Adipocyte (in vitro differentiated cells): ENCODE measurements at regions not wholly inside any gene's neighbourhood (a gene's known extent, or its start where the extent isn't known, plus 50 kb on each side); places are given as distances from the start of the nearest gene placed in this dataset.
A peak's percentile ranks its signal among the peaks of the same experiment; 100 is the strongest.

Experiments
- DNase-seq: peaks from one replicate; pipeline ENCODE4 v3.0.0-alpha.2; 2015; ENCODE audit warnings: low read depth
- H3K27me3 ChIP-seq: replicated peaks from 2 replicates; pipeline ENCODE4 v1.7.0; 2013; ENCODE audit warnings: mild to moderate bottlenecking, low read length, moderate library complexity; ENCODE audit not compliant: control insufficient read depth, insufficient read depth
- H3K36me3 ChIP-seq: 2 replicates; pipeline ENCODE4 v1.7.0; 2013; ENCODE audit warnings: low read length, mild to moderate bottlenecking, moderate library complexity; ENCODE audit not compliant: control insufficient read depth, insufficient read depth, severe bottlenecking
- H3K4me1 ChIP-seq: 2 replicates; pipeline ENCODE4 v1.7.0; 2013; ENCODE audit warnings: mild to moderate bottlenecking, low read length, moderate library complexity; ENCODE audit not compliant: control insufficient read depth, insufficient read depth
- H3K4me3 ChIP-seq: 2 replicates; pipeline ENCODE4 v1.7.0; 2013; ENCODE audit warnings: mild to moderate bottlenecking, low read length, moderate library complexity
- H3K9ac ChIP-seq: 2 replicates; pipeline ENCODE4 v1.7.0; 2013; ENCODE audit warnings: mild to moderate bottlenecking, low read length, moderate library complexity
- H3K9me3 ChIP-seq: 2 replicates; pipeline ENCODE4 v1.7.0; 2013; ENCODE audit warnings: mild to moderate bottlenecking, low read length, moderate library complexity; ENCODE audit not compliant: control insufficient read depth

- H3K9me3 ChIP-seq: no peaks in the 10 kb centered on the region
- H3K27me3 ChIP-seq: no peaks in the 10 kb centered on the region
- no peak for DNase-seq
- no peaks in the 10 kb centered on the region for H3K36me3 ChIP-seq
- H3K4me1 ChIP-seq: no peaks in the 10 kb centered on the region
- no peak overlapping the region for H3K4me3 ChIP-seq
- no peak overlapping the region for H3K9ac ChIP-seq
Measured at GRCh38 chr18:73917046-73917445, 230.6 kb downstream of the FBXO15 start.

- no peaks in the 10 kb centered on the region for H3K4me1 ChIP-seq
Measured at GRCh38 chr18:73913505-73913904, 234.1 kb downstream of the FBXO15 start.

GRCh38 chr18:73908323-73908722, 239.3 kb downstream of the FBXO15 start:
- no peaks in the 10 kb centered on the region for H3K4me1 ChIP-seq
- H3K27me3 ChIP-seq: no peaks in the 10 kb centered on the region
- no peak overlapping the region for H3K9ac ChIP-seq
- DNase-seq: peak; percentile 73
- H3K4me3 ChIP-seq: no peak overlapping the region
- no peaks in the 10 kb centered on the region for H3K36me3 ChIP-seq
- H3K9me3 ChIP-seq: no peaks in the 10 kb centered on the region

More at GRCh38 chr18:73913505-73913904, 234.1 kb downstream of the FBXO15 start:
- no peaks in the 10 kb centered on the region for H3K9me3 ChIP-seq
- H3K9ac ChIP-seq: no peak overlapping the region
- H3K27me3 ChIP-seq: no peaks in the 10 kb centered on the region
- H3K36me3 ChIP-seq: no peaks in the 10 kb centered on the region
- no peak for DNase-seq
- no peak overlapping the region for H3K4me3 ChIP-seq

GRCh38 chr18:73901566-73901965, 246.1 kb downstream of the FBXO15 start:
- H3K9ac ChIP-seq: no peak overlapping the region
- DNase-seq: no peak
- no peaks in the 10 kb centered on the region for H3K4me1 ChIP-seq
- H3K9me3 ChIP-seq: no peaks in the 10 kb centered on the region
- H3K36me3 ChIP-seq: no peaks in the 10 kb centered on the region
- no peaks in the 10 kb centered on the region for H3K27me3 ChIP-seq
- H3K4me3 ChIP-seq: no peak overlapping the region

- Histone ChIP-seq H3K27me3 (no peaks in the 10 kb centered on the region), H3K4me1 (no peaks in the 10 kb centered on the region)
- no peak for DNase-seq
Measured at GRCh38 chr18:73901151-73901550, 246.5 kb downstream of the FBXO15 start.

GRCh38 chr18:73900106-73900835, 247.4 kb downstream of the FBXO15 start:
- Histone ChIP-seq H3K27me3 (no peaks in the 10 kb centered on the region), H3K9ac (no peak overlapping the region), H3K4me1 (no peaks in the 10 kb centered on the region), H3K4me3 (no peak overlapping the region), H3K9me3 (no peaks in the 10 kb centered on the region), H3K36me3 (no peaks in the 10 kb centered on the region)
- DNase-seq: no peak

More at GRCh38 chr18:73901151-73901550, 246.5 kb downstream of the FBXO15 start:
- no peaks in the 10 kb centered on the region for H3K36me3 ChIP-seq
- H3K9me3 ChIP-seq: no peaks in the 10 kb centered on the region
- no peak overlapping the region for H3K4me3 ChIP-seq
- no peak overlapping the region for H3K9ac ChIP-seq

- Histone ChIP-seq H3K27me3 (no peaks in the 10 kb centered on the region), H3K36me3 (no peaks in the 10 kb centered on the region), H3K9ac (no peak overlapping the region), H3K9me3 (peaks cover 4% of the 10 kb centered on the region), H3K4me1 (no peaks in the 10 kb centered on the region), H3K4me3 (no peak overlapping the region)
- no peak for DNase-seq
Measured at GRCh38 chr18:73897517-73897916, 250.1 kb downstream of the FBXO15 start.

DNA sequence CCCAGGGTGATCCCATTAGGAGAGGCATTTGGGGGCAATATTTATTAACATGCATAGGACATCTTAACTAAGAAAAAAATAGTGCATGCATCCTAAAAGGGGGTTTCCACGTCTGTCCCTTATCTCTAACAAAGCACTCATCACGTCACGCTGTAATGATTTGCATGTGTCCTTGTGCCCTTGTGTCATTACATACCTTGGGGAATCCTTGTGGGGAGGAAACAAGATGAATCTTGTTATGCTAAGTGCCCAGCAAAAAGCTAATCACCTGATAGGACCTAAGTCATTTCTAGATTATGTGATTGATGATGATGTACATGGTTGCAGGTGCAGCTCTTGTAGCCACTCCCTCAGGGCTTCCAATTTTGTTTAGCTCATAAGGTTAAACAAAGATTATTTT, 250.9 kb downstream of the FBXO15 start:
- Histone ChIP-seq H3K36me3 (no peaks in the 10 kb centered on the region), H3K4me1 (no peaks in the 10 kb centered on the region), H3K27me3 (no peaks in the 10 kb centered on the region), H3K9me3 (peaks cover 4% of the 10 kb centered on the region), H3K4me3 (no peak overlapping the region), H3K9ac (no peak overlapping the region)
- no peak for DNase-seq

DNA sequence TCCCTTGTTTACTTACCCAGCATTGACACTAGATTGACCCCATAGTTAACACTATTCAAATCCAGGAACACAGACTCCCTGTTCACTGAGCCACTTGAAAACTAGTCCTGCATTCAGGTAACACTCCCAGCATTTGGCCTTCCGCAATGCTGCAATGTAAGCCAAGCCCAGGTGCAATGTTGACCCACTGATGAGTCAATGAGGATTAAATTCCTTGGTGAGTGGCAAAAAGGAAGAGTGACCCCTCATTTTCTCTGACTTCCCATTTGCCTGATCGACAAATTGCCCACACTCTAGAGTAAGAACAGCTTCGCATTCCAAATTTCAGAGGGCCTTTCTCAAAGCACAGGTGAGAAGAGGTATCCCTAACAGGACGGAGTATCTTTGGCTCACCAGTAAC, 251.9 kb downstream of the FBXO15 start:
- no peaks in the 10 kb centered on the region for H3K4me1 ChIP-seq
- H3K36me3 ChIP-seq: no peaks in the 10 kb centered on the region
- H3K4me3 ChIP-seq: no peak overlapping the region
- peaks cover 4% of the 10 kb centered on the region for H3K9me3 ChIP-seq
- no peak overlapping the region for H3K9ac ChIP-seq
- H3K27me3 ChIP-seq: no peaks in the 10 kb centered on the region
- no peak for DNase-seq

DNA sequence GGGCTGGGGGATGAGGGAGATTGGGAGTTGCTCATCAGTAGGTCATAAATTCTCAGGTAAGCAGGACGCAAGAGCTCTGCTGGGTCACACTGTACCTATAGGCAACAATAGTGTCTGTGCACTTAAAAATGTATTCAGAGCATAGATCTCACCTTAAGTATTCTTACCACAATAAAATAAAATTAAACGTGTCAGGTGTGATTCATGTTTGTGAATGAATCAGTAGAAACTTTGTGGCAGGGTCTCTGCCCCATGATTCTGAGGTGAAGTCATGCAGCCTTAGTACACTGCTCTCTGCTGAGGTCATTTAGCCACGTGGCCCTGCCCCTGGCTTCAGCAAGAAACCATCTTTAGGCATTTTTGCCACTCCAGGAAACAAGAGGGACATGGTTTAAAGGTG, 253.8 kb downstream of the FBXO15 start:
- Histone ChIP-seq H3K9ac (no peak overlapping the region), H3K4me1 (no peaks in the 10 kb centered on the region), H3K36me3 (no peaks in the 10 kb centered on the region), H3K4me3 (no peak overlapping the region), H3K9me3 (peaks cover 4% of the 10 kb centered on the region), H3K27me3 (no peaks in the 10 kb centered on the region)
- DNase-seq: no peak

DNA sequence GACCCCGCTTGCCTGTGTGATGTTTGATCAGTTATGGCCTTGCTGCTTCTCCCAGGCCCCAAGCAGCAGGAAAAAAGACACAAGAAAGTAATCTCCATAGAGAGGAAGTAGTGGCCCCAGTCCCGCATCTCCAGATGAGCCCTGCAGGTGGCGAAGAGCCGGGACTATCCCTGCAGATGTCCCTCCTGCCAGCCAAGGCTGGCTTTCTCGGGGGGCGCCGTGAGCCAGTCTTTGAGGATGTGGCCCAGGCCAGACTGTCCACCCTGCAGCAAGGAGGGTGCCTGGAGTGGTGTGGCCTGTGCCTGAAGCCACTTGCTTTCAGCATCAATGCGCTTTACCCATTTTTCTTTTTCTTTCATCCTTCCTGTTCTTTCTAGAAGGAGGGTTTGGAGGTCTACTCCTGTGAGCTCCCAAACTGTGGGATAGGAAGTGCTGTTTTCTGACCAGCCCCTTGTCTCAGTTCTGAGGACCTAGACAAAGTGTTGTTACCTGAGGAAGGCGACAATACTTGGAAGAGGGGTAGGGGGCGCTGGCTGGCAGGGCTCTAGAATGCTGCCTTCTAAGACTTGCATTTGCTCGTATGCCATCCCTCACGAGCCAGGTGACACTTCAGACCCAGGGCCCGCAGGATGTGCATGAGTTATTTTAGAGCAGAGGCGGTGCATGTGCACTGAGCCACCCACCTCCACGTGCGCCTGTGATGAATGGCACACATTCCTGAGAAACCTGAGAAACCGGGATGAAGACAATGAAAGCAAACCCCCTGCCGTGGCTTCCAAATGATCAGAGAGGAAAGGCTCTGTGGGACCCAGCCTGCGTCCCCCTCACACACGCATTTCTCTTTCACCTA, 255.8 kb downstream of the FBXO15 start:
- DNase-seq: no peak
- no peak overlapping the region for H3K4me3 ChIP-seq
- no peaks in the 10 kb centered on the region for H3K36me3 ChIP-seq
- peaks cover 4% of the 10 kb centered on the region for H3K9me3 ChIP-seq
- H3K27me3 ChIP-seq: no peaks in the 10 kb centered on the region
- H3K9ac ChIP-seq: no peak overlapping the region
- no peaks in the 10 kb centered on the region for H3K4me1 ChIP-seq
